Neuronal stem cell (in vitro differentiated cells): ENCODE measurements at regions not wholly inside any gene's neighbourhood (a gene's known extent, or its start where the extent isn't known, plus 50 kb on each side); places are given as distances from the start of the nearest gene placed in this dataset.

Experiments used
- DNase-seq: peaks from one replicate; pipeline ENCODE4 v3.0.0-alpha.2; 2013; ENCODE audit warnings: low spot score
- H2AFZ ChIP-seq: one replicate; pipeline ENCODE4 v1.6.1; 2013; ENCODE audit warnings: mild to moderate bottlenecking, low read length, inconsistent platforms
- H2AK5ac ChIP-seq: 2 replicates; pipeline ENCODE4 v1.6.1; 2013; ENCODE audit warnings: low read depth, mild to moderate bottlenecking, inconsistent platforms, low read length, moderate library complexity, mixed read lengths
- H2BK120ac ChIP-seq: 2 replicates; pipeline ENCODE4 v1.6.1; 2013; ENCODE audit warnings: low read depth, mild to moderate bottlenecking, inconsistent platforms, low read length, moderate library complexity, mixed read lengths
- H2BK12ac ChIP-seq: one replicate; pipeline ENCODE4 v1.6.1; 2013; ENCODE audit warnings: low read length, inconsistent platforms
- H2BK15ac ChIP-seq: 2 replicates; pipeline ENCODE4 v1.6.1; 2013; ENCODE audit warnings: mild to moderate bottlenecking, low read length, inconsistent platforms, mixed read lengths
- H2BK5ac ChIP-seq: one replicate; pipeline ENCODE4 v1.6.1; 2013; ENCODE audit warnings: inconsistent platforms, mild to moderate bottlenecking, low read length, moderate library complexity
- H3K14ac ChIP-seq: one replicate; pipeline ENCODE4 v1.6.1; 2013; ENCODE audit warnings: low read length, inconsistent platforms
- H3K18ac ChIP-seq: 2 replicates; pipeline ENCODE4 v1.6.1; 2013; ENCODE audit warnings: low read length, inconsistent platforms
- H3K23ac ChIP-seq: 2 replicates; pipeline ENCODE4 v1.6.1; 2013; ENCODE audit warnings: low read depth, mild to moderate bottlenecking, mixed read lengths, low read length, inconsistent platforms; ENCODE audit not compliant: poor library complexity
- H3K27ac ChIP-seq: replicated peaks from 3 replicates; pipeline ENCODE4 v1.5.1; 2013; ENCODE audit warnings: low read length, inconsistent platforms
- H3K27me3 ChIP-seq, 3 experiments: 2 replicates each; pipeline ENCODE4 v1.6.1; 2013; ENCODE audit warnings: low read length in 3 of 3, mild to moderate bottlenecking in 2 of 3, inconsistent platforms in 1 of 3, low read depth in 1 of 3, mixed read lengths in 1 of 3, moderate library complexity in 1 of 3; ENCODE audit not compliant: control insufficient read depth in 3 of 3, insufficient read depth in 3 of 3
- H3K36me3 ChIP-seq, 2 donors: replicated peaks in 1 of 2; 2 replicates each; pipeline ENCODE4 v1.6.1; 2013; ENCODE audit warnings: low read length in 2 of 2; ENCODE audit not compliant: control insufficient read depth in 2 of 2, insufficient read depth in 2 of 2
- H3K4ac ChIP-seq: 2 replicates; pipeline ENCODE4 v1.6.1; 2013; ENCODE audit warnings: inconsistent platforms, mild to moderate bottlenecking, low read length, moderate library complexity
- H3K4me1 ChIP-seq, 2 donors: 1 replicate in 1 of 2; 2 replicates in 1 of 2; pipeline ENCODE4 v1.6.1; 2013; ENCODE audit warnings: low read length in 2 of 2, low read depth in 1 of 2; ENCODE audit not compliant: control insufficient read depth in 2 of 2, insufficient read depth in 1 of 2
- H3K4me2 ChIP-seq: one replicate; pipeline ENCODE4 v1.6.1; 2013; ENCODE audit warnings: mild to moderate bottlenecking, low read length, inconsistent platforms; ENCODE audit not compliant: insufficient read depth, poor library complexity, severe bottlenecking
- H3K4me3 ChIP-seq, 2 donors: 2 replicates each; pipeline ENCODE4 v1.5.1; 2013; ENCODE audit warnings: low read length in 2 of 2, mild to moderate bottlenecking in 2 of 2, inconsistent platforms in 1 of 2, moderate library complexity in 1 of 2
- H3K79me1 ChIP-seq: one replicate; pipeline ENCODE4 v1.6.1; 2013; ENCODE audit warnings: low read depth, mild to moderate bottlenecking, inconsistent platforms, low read length, moderate library complexity
- H3K9ac ChIP-seq: one replicate; pipeline ENCODE4 v1.6.1; 2013; ENCODE audit warnings: mild to moderate bottlenecking, low read depth, low read length, inconsistent platforms; ENCODE audit not compliant: poor library complexity
- H3K9me3 ChIP-seq, 2 donors: replicated peaks in 1 of 2; 2 replicates each; pipeline versions ENCODE3 to v1.6.1; 2013; ENCODE audit warnings: low read length in 2 of 2, mild to moderate bottlenecking in 2 of 2, inconsistent platforms in 1 of 2, low read depth in 1 of 2, mixed read lengths in 1 of 2, moderate library complexity in 1 of 2; ENCODE audit not compliant: control insufficient read depth in 2 of 2, insufficient read depth in 1 of 2
- H4K8ac ChIP-seq: one replicate; pipeline ENCODE4 v1.6.1; 2013; ENCODE audit warnings: low read depth, mild to moderate bottlenecking, inconsistent platforms, low read length, moderate library complexity
- H4K91ac ChIP-seq: one replicate; pipeline ENCODE4 v1.6.1; 2013; ENCODE audit warnings: low read length, low read depth, mild to moderate bottlenecking, inconsistent platforms; ENCODE audit not compliant: poor library complexity
- WGBS, 2 donors: extraction: QIAGEN DNeasy Blood & Tissue Kit; methylation state at CpG; one replicate each; pipeline ENCODE4 v1.1.7; 2013; ENCODE audit warnings: missing lambda C conversion rate in 2 of 2, mixed read lengths in 1 of 2; ENCODE audit not compliant: insufficient read length in 2 of 2, insufficient replicate concordance in 1 of 2; ENCODE audit errors: extremely low coverage in 2 of 2; 5-methylcytosine and 5-hydroxymethylcytosine counted together

DNA sequence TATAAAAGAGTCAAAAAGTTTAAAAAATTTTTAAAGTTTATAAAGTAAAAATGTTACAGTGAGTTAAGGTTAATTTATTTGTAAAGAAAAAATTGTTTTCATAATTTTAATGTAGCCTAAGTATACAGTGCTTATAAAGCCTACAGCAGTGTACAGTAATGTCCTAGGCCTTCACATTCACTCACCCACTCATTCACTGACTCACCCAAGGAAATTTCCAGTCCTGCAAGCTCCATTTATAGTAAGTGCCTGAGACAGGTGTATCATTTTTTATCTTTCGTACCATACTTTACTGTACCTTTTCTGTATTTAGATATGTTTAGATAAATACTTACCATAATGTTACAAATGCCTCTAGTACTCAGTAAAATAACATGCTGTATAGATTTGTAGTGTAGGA, 269.7 kb upstream of the PHF14 start:
- H3K4me3 ChIP-seq: no peak overlapping the region

DNA sequence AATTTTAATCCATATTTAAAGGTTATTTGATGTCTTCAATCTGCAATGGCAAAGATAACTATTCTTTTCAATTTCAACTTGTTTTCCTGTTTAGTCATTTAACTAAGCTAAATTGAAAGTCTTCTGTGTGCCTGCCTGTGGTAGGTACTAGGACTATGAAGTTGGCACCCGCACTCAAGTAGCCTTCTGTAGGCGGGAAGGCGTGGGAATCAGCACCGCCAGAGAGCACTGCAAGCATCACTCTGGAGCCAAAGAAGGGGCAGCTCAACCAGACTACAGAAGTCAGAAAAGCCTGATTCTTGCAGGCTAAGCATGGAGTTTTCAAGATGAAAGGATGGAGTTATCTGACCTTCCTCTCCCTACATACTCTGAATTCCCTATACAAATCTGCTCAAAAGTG, 269.0 kb upstream of the PHF14 start:
- Histone ChIP-seq H3K4me3 (no peak overlapping the region), H3K18ac (no peak overlapping the region), H3K4me1 (no peaks in the 10 kb centered on the region), H2BK5ac (no peak overlapping the region), H3K14ac (no peak overlapping the region), H3K9me3 (no peaks in the 10 kb centered on the region), H4K91ac (no peak overlapping the region), H3K4ac (no peak overlapping the region), H3K4me2 (no peak overlapping the region), H3K27me3 (no peaks in the 10 kb centered on the region), H3K79me1 (no peaks in the 10 kb centered on the region), H2BK15ac (no peak overlapping the region), H3K9ac (no peak overlapping the region), H3K23ac (no peak overlapping the region), H2BK120ac (no peak overlapping the region), H2AK5ac (no peak overlapping the region), H3K27ac (no peak overlapping the region), H2AFZ (no peak overlapping the region), H3K36me3 (no peaks in the 10 kb centered on the region), H4K8ac (no peak overlapping the region), H2BK12ac (no peak overlapping the region)
- no peak for DNase-seq
- no CpG with 5 or more reads among the region's 4 CpGs for WGBS, 2 donors

More for the DNA sequence above, 269.7 kb upstream of the PHF14 start:
- H2AFZ ChIP-seq: no peak overlapping the region
- H3K4me2 ChIP-seq: no peak overlapping the region
- WGBS, 2 donors: no CpG with 5 or more reads among the region's 1 CpG
- no peaks in the 10 kb centered on the region for H3K27me3 ChIP-seq
- H2BK5ac ChIP-seq: no peak overlapping the region
- H4K91ac ChIP-seq: no peak overlapping the region
- H2BK120ac ChIP-seq: no peak overlapping the region
- no peak overlapping the region for H2BK15ac ChIP-seq
- no peaks in the 10 kb centered on the region for H3K9me3 ChIP-seq
- H3K79me1 ChIP-seq: no peaks in the 10 kb centered on the region
- no peak overlapping the region for H3K9ac ChIP-seq
- H3K18ac ChIP-seq: no peak overlapping the region
- H3K27ac ChIP-seq: no peak overlapping the region
- H3K23ac ChIP-seq: no peak overlapping the region
- no peak overlapping the region for H3K14ac ChIP-seq
- H3K4me1 ChIP-seq: no peaks in the 10 kb centered on the region
- H4K8ac ChIP-seq: no peak overlapping the region
- no peak overlapping the region for H2AK5ac ChIP-seq
- H3K36me3 ChIP-seq: no peaks in the 10 kb centered on the region
- DNase-seq: no peak
- no peak overlapping the region for H3K4ac ChIP-seq
- no peak overlapping the region for H2BK12ac ChIP-seq

DNA sequence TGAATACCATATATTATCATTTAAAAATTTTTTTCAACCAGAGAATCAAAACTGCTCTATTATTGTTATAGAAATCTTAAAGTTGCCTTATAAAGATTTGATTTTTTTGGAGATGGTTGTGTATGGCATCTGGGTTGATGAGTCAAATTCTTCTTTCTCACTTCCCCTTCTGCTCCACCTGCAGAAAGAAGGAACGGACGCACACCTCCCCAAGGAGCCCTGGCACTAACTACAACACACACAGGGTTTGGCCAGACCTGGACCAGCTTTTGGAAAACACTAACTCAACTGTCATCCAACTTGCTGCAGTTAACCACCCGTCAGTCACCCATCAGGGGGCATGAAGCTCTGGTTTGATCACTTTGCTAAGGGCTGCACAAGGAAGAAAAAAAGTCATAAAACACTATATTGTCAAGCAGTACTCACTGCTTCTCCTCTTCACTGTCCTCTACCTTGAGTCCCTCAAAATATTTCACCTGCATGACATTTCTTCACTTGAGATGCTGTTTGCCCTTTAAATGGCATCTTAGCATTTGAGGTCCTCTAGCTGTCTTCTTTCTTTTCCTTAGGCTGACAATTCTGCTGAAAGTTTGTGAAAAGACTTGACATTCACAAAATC, 266.7 kb upstream of the PHF14 start:
- no peaks in the 10 kb centered on the region for H3K4me1 ChIP-seq
- WGBS, 2 donors: no CpG with 5 or more reads among the region's 3 CpGs
- H3K4me2 ChIP-seq: no peak overlapping the region
- no peak overlapping the region for H2BK5ac ChIP-seq
- no peak overlapping the region for H3K18ac ChIP-seq
- no peak overlapping the region for H2BK12ac ChIP-seq
- H4K91ac ChIP-seq: no peak overlapping the region
- H3K36me3 ChIP-seq: no peaks in the 10 kb centered on the region
- no peaks in the 10 kb centered on the region for H3K9me3 ChIP-seq
- no peak overlapping the region for H3K9ac ChIP-seq
- H3K79me1 ChIP-seq: no peaks in the 10 kb centered on the region
- H2BK120ac ChIP-seq: no peak overlapping the region
- H2BK15ac ChIP-seq: no peak overlapping the region
- H4K8ac ChIP-seq: no peak overlapping the region
- H3K4ac ChIP-seq: no peak overlapping the region
- no peaks in the 10 kb centered on the region for H3K27me3 ChIP-seq
- H3K27ac ChIP-seq: no peak overlapping the region
- H3K23ac ChIP-seq: no peak overlapping the region
- no peak overlapping the region for H2AK5ac ChIP-seq
- no peak overlapping the region for H3K4me3 ChIP-seq
- no peak overlapping the region for H3K14ac ChIP-seq
- DNase-seq: no peak
- H2AFZ ChIP-seq: no peak overlapping the region

DNA sequence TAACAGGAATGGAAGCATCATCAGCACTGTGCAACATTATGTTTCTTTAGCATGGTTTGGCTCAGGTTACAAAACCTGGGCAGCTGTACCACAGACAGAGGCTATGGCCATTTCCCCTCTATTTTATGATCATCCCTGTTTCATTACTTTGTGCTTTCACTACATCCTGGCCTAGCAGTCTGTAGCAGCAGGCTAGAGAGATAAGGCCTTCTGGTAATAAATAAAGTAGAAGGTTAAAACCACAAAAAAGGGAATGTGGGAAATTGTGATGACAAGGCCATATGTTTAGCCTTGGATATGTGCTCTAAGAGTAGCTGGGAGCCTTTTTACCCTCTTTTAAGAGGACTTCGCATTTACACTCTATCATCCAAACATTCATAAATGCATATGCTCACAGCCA, 266.2 kb upstream of the PHF14 start:
- DNase-seq: no peak
- Histone ChIP-seq H2AFZ (no peak overlapping the region), H3K79me1 (no peaks in the 10 kb centered on the region), H3K27ac (no peak overlapping the region), H3K4me2 (no peak overlapping the region), H3K23ac (no peak overlapping the region), H3K4me1 (no peaks in the 10 kb centered on the region), H4K8ac (no peak overlapping the region), H3K4ac (no peak overlapping the region), H4K91ac (no peak overlapping the region), H3K4me3 (no peak overlapping the region), H2BK5ac (no peak overlapping the region), H3K9ac (no peak overlapping the region), H3K36me3 (no peaks in the 10 kb centered on the region), H2AK5ac (no peak overlapping the region), H3K14ac (no peak overlapping the region), H3K27me3 (no peaks in the 10 kb centered on the region), H3K9me3 (no peaks in the 10 kb centered on the region), H2BK15ac (no peak overlapping the region), H3K18ac (no peak overlapping the region), H2BK120ac (no peak overlapping the region), H2BK12ac (no peak overlapping the region)
- WGBS, 2 donors: no CpG with 5 or more reads among the region's 1 CpG
